ENCODE measurements at regions not wholly inside any gene's neighbourhood (a gene's known extent, or its start where the extent isn't known, plus 50 kb on each side); places are given as distances from the start of the nearest gene placed in this dataset.

DNA sequence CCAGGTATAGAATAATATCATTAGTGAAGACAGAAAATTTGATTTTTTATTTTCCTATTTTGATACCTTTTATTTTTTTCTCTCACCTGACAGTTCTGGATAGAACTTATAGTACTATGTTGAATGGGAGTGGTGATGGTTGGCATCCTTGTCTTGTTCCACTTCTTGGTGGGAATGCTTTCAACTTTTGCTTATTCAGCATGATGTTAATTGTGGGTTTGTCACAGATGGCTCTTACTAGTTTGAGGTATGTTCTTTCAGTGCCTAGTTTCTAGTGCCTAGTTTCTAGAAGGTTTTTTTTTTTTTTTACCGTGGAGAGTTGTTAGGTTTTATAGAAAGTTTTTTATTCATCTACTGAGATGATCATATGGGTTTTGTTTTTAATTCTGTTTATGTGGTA, 516.3 kb upstream of the NOVA1 start:
- H3K9ac ChIP-seq (ENCODE audit: low read depth, low read length), result no peak overlapping the region
- H3K36me3 ChIP-seq (ENCODE audit: insufficient read depth, low read length), result no peaks in the 10 kb centered on the region
- no peaks in the 10 kb centered on the region for H3K79me2 ChIP-seq (ENCODE audit: insufficient read depth, low read length)
- H2AFZ ChIP-seq (ENCODE audit: low read depth, low read length), result no peak overlapping the region
- DNase-seq, result no peak
- H3K9me3 ChIP-seq (ENCODE audit: insufficient read depth, low read length, severe bottlenecking), result no peaks in the 10 kb centered on the region
- H3K4me3 ChIP-seq (ENCODE audit: low read depth in 1 of 2, low read length in 2 of 2), result no peak overlapping the region
- H3K27ac ChIP-seq (ENCODE audit: low read length), result no peak overlapping the region
- TF ChIP-seq, protein P1, sequence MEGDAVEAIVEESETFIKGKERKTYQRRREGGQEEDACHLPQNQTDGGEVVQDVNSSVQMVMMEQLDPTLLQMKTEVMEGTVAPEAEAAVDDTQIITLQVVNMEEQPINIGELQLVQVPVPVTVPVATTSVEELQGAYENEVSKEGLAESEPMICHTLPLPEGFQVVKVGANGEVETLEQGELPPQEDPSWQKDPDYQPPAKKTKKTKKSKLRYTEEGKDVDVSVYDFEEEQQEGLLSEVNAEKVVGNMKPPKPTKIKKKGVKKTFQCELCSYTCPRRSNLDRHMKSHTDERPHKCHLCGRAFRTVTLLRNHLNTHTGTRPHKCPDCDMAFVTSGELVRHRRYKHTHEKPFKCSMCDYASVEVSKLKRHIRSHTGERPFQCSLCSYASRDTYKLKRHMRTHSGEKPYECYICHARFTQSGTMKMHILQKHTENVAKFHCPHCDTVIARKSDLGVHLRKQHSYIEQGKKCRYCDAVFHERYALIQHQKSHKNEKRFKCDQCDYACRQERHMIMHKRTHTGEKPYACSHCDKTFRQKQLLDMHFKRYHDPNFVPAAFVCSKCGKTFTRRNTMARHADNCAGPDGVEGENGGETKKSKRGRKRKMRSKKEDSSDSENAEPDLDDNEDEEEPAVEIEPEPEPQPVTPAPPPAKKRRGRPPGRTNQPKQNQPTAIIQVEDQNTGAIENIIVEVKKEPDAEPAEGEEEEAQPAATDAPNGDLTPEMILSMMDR (IDR thresholded peaks at IDR 0.05; ENCODE audit: borderline replicate concordance, extremely low read depth, low read length, poor library complexity, severe bottlenecking), result no peak
- TF ChIP-seq EZH2 (IDR thresholded peaks at IDR 0.05; ENCODE audit: borderline replicate concordance, low read depth, low read length, severe bottlenecking), result no peak
- ATAC-seq (ENCODE audit: insufficient read depth, low read depth), result no peak
- H4K20me1 ChIP-seq (ENCODE audit: insufficient read depth, low read length), result no peaks in the 10 kb centered on the region
- no peaks in the 10 kb centered on the region for H3K4me1 ChIP-seq (ENCODE audit: insufficient read depth, low read length)
- no peak overlapping the region for H3K4me2 ChIP-seq (ENCODE audit: insufficient read depth, low read length)
- H3K27me3 ChIP-seq (ENCODE audit: insufficient read depth, low read length, poor library complexity), result no peaks in the 10 kb centered on the region

DNA sequence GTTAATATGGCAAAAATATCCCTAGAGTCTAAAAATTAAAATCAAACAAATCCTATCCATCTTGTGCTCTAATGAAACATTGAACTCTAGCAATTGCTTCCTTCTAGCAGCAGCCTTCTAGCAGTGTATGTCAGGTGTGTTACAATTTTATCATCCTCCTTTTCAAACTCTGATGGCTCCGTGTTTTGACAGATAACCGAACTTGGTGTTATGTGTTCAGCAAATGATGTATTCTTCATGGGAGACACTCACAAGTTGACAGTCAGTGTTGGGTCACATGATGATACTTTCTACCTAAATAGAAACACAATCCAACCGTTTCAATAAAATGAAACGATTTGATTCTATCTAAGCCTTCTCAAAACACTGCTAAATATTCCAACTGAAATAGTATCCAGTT, 525.3 kb upstream of the NOVA1 start:
- Histone ChIP-seq H3K27ac (ENCODE audit: low read length) (no peak overlapping the region), H3K79me2 (ENCODE audit: insufficient read depth, low read length) (no peaks in the 10 kb centered on the region), H3K36me3 (ENCODE audit: insufficient read depth, low read length) (no peaks in the 10 kb centered on the region), H3K4me3 (ENCODE audit: low read depth in 1 of 2, low read length in 2 of 2) (no peak overlapping the region), H3K9ac (ENCODE audit: low read depth, low read length) (no peak overlapping the region), H3K4me1 (ENCODE audit: insufficient read depth, low read length) (no peaks in the 10 kb centered on the region), H3K9me3 (ENCODE audit: insufficient read depth, low read length, severe bottlenecking) (peaks cover 6% of the 10 kb centered on the region), H3K27me3 (ENCODE audit: insufficient read depth, low read length, poor library complexity) (no peaks in the 10 kb centered on the region), H3K4me2 (ENCODE audit: insufficient read depth, low read length) (no peak overlapping the region), H2AFZ (ENCODE audit: low read depth, low read length) (no peak overlapping the region), H4K20me1 (ENCODE audit: insufficient read depth, low read length) (no peaks in the 10 kb centered on the region)
- TF ChIP-seq, protein P1 (IDR thresholded peaks at IDR 0.05; ENCODE audit: borderline replicate concordance, extremely low read depth, low read length, poor library complexity, severe bottlenecking), result no peak
- TF ChIP-seq EZH2 (IDR thresholded peaks at IDR 0.05; ENCODE audit: borderline replicate concordance, low read depth, low read length, severe bottlenecking), result no peak
- DNase-seq, result no peak
- ATAC-seq (ENCODE audit: insufficient read depth, low read depth), result no peak

DNA sequence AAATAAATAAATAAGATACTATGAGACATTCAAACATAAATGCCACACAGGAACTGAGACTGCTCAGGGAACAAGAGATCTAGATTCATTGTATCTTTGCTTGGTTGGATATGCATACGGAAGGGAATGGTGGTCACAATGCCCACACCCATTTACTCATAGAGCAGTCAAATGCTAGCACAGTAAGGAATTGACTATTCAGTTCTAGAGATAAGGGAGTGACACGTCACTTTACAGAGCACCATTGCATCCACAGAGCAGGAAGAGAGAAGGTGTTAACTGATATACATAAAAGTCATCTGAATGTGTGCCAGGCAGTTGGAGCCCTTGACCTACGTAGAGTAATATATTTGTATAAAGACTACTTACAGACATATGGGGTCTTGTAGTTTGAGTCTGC, 530.0 kb upstream of the NOVA1 start:
- DNase-seq (no peak), ATAC-seq (ENCODE audit: insufficient read depth, low read depth) (no peak)
- TF ChIP-seq, protein P1 (IDR thresholded peaks at IDR 0.05; ENCODE audit: borderline replicate concordance, extremely low read depth, low read length, poor library complexity, severe bottlenecking), result no peak
- H4K20me1 ChIP-seq (ENCODE audit: insufficient read depth, low read length), result no peaks in the 10 kb centered on the region
- H3K36me3 ChIP-seq (ENCODE audit: insufficient read depth, low read length), result no peaks in the 10 kb centered on the region
- H3K4me3 ChIP-seq (ENCODE audit: low read depth in 1 of 2, low read length in 2 of 2), result no peak overlapping the region
- H3K27ac ChIP-seq (ENCODE audit: low read length), result no peak overlapping the region
- H2AFZ ChIP-seq (ENCODE audit: low read depth, low read length), result no peak overlapping the region
- H3K4me1 ChIP-seq (ENCODE audit: insufficient read depth, low read length), result no peaks in the 10 kb centered on the region
- H3K9me3 ChIP-seq (ENCODE audit: insufficient read depth, low read length, severe bottlenecking), result no peaks in the 10 kb centered on the region
- no peak overlapping the region for H3K4me2 ChIP-seq (ENCODE audit: insufficient read depth, low read length)
- no peaks in the 10 kb centered on the region for H3K27me3 ChIP-seq (ENCODE audit: insufficient read depth, low read length, poor library complexity)
- H3K79me2 ChIP-seq (ENCODE audit: insufficient read depth, low read length), result no peaks in the 10 kb centered on the region
- no peak overlapping the region for H3K9ac ChIP-seq (ENCODE audit: low read depth, low read length)

DNA sequence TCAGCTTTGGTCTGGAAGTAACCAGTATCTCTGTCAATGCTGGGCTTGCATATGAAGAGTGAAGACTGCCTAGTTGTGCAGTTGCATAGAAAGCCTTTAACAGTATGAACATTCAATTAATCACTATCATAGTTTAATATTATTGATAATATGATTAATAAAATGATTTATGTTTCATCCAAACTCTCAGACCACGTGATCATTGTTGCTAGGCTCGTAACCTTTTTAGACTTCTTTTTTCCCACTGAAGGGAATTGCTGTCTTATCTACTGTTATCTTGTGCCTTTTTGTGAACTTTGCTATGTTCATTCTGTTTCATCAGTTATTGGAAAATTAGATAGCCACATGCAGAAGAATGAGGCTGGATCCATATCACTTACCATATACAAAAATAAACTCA, 536.4 kb upstream of the NOVA1 start:
- Histone ChIP-seq H3K9ac (ENCODE audit: low read depth, low read length) (no peak overlapping the region), H3K36me3 (ENCODE audit: insufficient read depth, low read length) (no peaks in the 10 kb centered on the region), H4K20me1 (ENCODE audit: insufficient read depth, low read length) (no peaks in the 10 kb centered on the region), H3K9me3 (ENCODE audit: insufficient read depth, low read length, severe bottlenecking) (no peaks in the 10 kb centered on the region), H3K27me3 (ENCODE audit: insufficient read depth, low read length, poor library complexity) (no peaks in the 10 kb centered on the region), H3K27ac (ENCODE audit: low read length) (no peak overlapping the region), H3K79me2 (ENCODE audit: insufficient read depth, low read length) (no peaks in the 10 kb centered on the region), H3K4me3 (ENCODE audit: low read depth in 1 of 2, low read length in 2 of 2) (no peak overlapping the region), H2AFZ (ENCODE audit: low read depth, low read length) (no peak overlapping the region), H3K4me2 (ENCODE audit: insufficient read depth, low read length) (no peak overlapping the region), H3K4me1 (ENCODE audit: insufficient read depth, low read length) (no peaks in the 10 kb centered on the region)
- ATAC-seq (ENCODE audit: insufficient read depth, low read depth), result no peak
- TF ChIP-seq, protein P1 (IDR thresholded peaks at IDR 0.05; ENCODE audit: borderline replicate concordance, extremely low read depth, low read length, poor library complexity, severe bottlenecking), result no peak
- TF ChIP-seq EZH2 (IDR thresholded peaks at IDR 0.05; ENCODE audit: borderline replicate concordance, low read depth, low read length, severe bottlenecking), result no peak
- no peak for DNase-seq
